ENCODE measurements at regions not wholly inside any gene's neighbourhood (a gene's known extent, or its start where the extent isn't known, plus 50 kb on each side); places are given as distances from the start of the nearest gene placed in this dataset.
A peak's percentile ranks its signal among the peaks of the same experiment; 100 is the strongest.

- WGBS (ENCODE audit: missing lambda C conversion rate), result 5% methylated on average over 3 of the region's 10 CpGs
- Histone ChIP-seq H3K4me2 (peak overlapping the region; percentile 43; the same call in 1 of the 3 replicates), H3K4me1 (no peaks in the 10 kb centered on the region), H3K9me3 (no peaks in the 10 kb centered on the region), H3K27ac (no peak overlapping the region), H3K4me3 (no peak overlapping the region)
- DNase-seq (ENCODE audit: low read depth in 1 of 2, low spot score in 1 of 2) (peak in 1 of 2 experiments; percentile 69), ATAC-seq (peak; percentile 71 to 91; a peak in 4 of 6 replicates), FAIRE-seq (no peak)
- ChIA-PET CTCF (interaction anchor here (0.8 to 3.0 kb wide), 23 partner anchors 9 to 1519 kb away, joined by 3 to 19 read pairs (median 3); no protein-coding TSS in a partner anchor), POLR2A (no interaction called here)
- TF ChIP-seq JUNB (IDR thresholded peaks at IDR 0.05) (no peak), NPAS2 (CRISPR knock-in tag; IDR thresholded peaks at IDR 0.05; ENCODE audit: borderline replicate concordance) (no peak), JUN (IDR thresholded peaks at IDR 0.05) (no peak), SMC3 (IDR thresholded peaks at IDR 0.05) (peak; percentile 49; the same call in 2 of the 3 replicates), RAD21 (conservative IDR thresholded peaks at IDR 0.05 in 1 of 2, IDR thresholded peaks at IDR 0.05 in 1 of 2) (peak; percentile 82 to 85), EHF (CRISPR knock-in tag; IDR thresholded peaks at IDR 0.05) (no peak)
- TF ChIP-seq, protein P1, sequence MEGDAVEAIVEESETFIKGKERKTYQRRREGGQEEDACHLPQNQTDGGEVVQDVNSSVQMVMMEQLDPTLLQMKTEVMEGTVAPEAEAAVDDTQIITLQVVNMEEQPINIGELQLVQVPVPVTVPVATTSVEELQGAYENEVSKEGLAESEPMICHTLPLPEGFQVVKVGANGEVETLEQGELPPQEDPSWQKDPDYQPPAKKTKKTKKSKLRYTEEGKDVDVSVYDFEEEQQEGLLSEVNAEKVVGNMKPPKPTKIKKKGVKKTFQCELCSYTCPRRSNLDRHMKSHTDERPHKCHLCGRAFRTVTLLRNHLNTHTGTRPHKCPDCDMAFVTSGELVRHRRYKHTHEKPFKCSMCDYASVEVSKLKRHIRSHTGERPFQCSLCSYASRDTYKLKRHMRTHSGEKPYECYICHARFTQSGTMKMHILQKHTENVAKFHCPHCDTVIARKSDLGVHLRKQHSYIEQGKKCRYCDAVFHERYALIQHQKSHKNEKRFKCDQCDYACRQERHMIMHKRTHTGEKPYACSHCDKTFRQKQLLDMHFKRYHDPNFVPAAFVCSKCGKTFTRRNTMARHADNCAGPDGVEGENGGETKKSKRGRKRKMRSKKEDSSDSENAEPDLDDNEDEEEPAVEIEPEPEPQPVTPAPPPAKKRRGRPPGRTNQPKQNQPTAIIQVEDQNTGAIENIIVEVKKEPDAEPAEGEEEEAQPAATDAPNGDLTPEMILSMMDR (IDR thresholded peaks at IDR 0.05), result peak; percentile 65
Measured at GRCh38 chr11:116691771-116692177, 81.0 kb downstream of the BUD13 start.

- H3K4me1 ChIP-seq, result no peaks in the 10 kb centered on the region
- TF ChIP-seq HOXA7 (CRISPR knock-in tag; IDR thresholded peaks at IDR 0.05) (no peak), NFE2L2 (conservative IDR thresholded peaks at IDR 0.05; ENCODE audit: low read length) (no peak), HOXB5 (CRISPR knock-in tag; IDR thresholded peaks at IDR 0.05) (no peak), ZFP36 (IDR thresholded peaks at IDR 0.05; ENCODE audit: borderline replicate concordance, partially characterized antibody) (no peak)
- H3K27ac ChIP-seq, result no peak overlapping the region
- FAIRE-seq (no peak), ATAC-seq (no peak), DNase-seq (ENCODE audit: low read depth in 1 of 2, low spot score in 1 of 2) (no peak)
- POLR2A ChIA-PET, result no interaction called here
- no peak overlapping the region for H3K4me2 ChIP-seq
- CTCF ChIA-PET, result interaction anchor here (1.1 to 3.0 kb wide), 9 partner anchors 10 to 474 kb away, joined by 3 to 19 read pairs (median 9); no protein-coding TSS in a partner anchor
- no peak overlapping the region for H3K4me3 ChIP-seq
- H3K9me3 ChIP-seq, result no peaks in the 10 kb centered on the region
- WGBS (ENCODE audit: missing lambda C conversion rate), result 60% methylated on average over 9 of the region's 9 CpGs
Measured at GRCh38 chr11:116690611-116691010, 82.2 kb downstream of the BUD13 start.

DNA sequence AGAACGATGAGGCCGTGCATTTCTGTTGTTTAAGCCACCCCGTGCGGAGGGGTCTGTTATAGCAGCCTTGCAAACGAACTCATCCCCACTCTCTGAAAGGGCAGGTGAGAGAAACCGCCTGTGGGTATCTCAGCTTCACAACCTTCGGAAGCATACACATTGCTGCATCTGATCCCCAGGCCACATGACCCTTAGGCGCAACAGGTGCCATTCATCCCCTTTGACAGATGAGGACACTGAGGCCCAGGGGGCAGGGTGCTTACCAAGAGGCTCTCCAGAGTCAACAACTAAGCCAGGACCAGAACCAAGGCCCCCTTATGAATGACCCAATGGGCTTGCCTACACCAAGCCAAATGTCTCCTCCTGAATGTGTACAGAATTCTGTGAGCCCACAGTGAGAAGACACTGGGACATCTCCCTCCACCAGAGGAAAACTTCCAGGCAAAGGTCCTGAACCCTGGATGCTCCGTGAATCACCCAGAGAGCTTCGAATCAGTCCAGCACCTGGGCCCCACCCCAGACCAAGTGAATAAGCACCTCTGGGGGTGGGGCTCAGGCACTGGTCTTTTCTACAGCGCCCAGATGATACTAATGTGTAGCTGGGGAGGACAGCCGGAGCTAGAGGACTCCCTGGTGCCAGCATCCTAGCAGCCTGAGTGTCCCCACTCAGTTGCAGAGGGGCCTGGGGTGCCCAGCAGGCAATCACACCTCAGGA is 83.2 kb downstream of the BUD13 start:
- FAIRE-seq (no peak), DNase-seq (ENCODE audit: low read depth in 1 of 2, low spot score in 1 of 2) (no peak), ATAC-seq (no peak)
- Histone ChIP-seq H3K27ac (no peak overlapping the region), H3K4me3 (no peak overlapping the region), H3K4me2 (no peak overlapping the region), H3K9me3 (no peaks in the 10 kb centered on the region), H3K4me1 (no peaks in the 10 kb centered on the region)
- ChIA-PET POLR2A (no interaction called here), CTCF (interaction anchor here (3.0 kb wide), 1 partner anchor 473 kb away, joined by 16 read pairs; no protein-coding TSS in a partner anchor)
- TF ChIP-seq CBX2 (IDR thresholded peaks at IDR 0.05; ENCODE audit: borderline replicate concordance, low read depth), result no peak
- TF ChIP-seq CEBPB (IDR thresholded peaks at IDR 0.05), result no peak
- WGBS (ENCODE audit: missing lambda C conversion rate), result 68% methylated on average over 11 of the region's 12 CpGs

DNA sequence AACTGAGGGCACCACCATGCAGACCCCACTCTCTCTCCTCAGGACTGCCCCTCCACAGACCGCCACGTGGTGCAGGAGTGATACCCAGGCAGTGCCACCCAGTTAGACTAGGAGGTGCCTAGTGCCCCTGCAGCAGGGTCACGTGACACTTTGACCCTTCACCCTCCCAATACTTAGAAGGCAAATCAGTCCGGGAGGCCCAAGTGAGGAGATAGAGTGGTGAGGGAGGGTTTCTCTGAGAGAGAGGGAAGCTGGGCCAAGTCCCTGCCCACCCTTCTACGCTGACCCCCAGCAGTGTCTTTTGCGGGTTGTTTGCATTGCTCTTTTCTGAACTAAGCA is 84.6 kb downstream of the BUD13 start:
- ATAC-seq, result no peak
- H3K9me3 ChIP-seq, result no peaks in the 10 kb centered on the region; the same call in 2 of the 3 replicates
- H3K27ac ChIP-seq, result no peak overlapping the region
- no peak for DNase-seq (ENCODE audit: low read depth in 1 of 2, low spot score in 1 of 2)
- no peak for FAIRE-seq
- 68% methylated on average over 6 of the region's 6 CpGs for WGBS (ENCODE audit: missing lambda C conversion rate)
- no peaks in the 10 kb centered on the region for H3K4me1 ChIP-seq
- H3K4me2 ChIP-seq, result no peak overlapping the region
- CTCF ChIA-PET, result interaction anchor here (0.8 kb wide), 1 partner anchor 42 kb away, joined by 3 read pairs; no protein-coding TSS in a partner anchor
- POLR2A ChIA-PET, result no interaction called here
- no peak overlapping the region for H3K4me3 ChIP-seq
- TF ChIP-seq CHD4 (IDR thresholded peaks at IDR 0.05; ENCODE audit: borderline replicate concordance) (no peak), EHMT2 (IDR thresholded peaks at IDR 0.05; ENCODE audit: low read depth) (no peak), RNF2 (IDR thresholded peaks at IDR 0.05; ENCODE audit: borderline replicate concordance, low read depth) (no peak), PBX3 (IDR thresholded peaks at IDR 0.05) (no peak), NPAS2 (CRISPR knock-in tag; IDR thresholded peaks at IDR 0.05; ENCODE audit: borderline replicate concordance) (no peak), MAZ (IDR thresholded peaks at IDR 0.05; ENCODE audit: borderline replicate concordance, low read depth, low read length) (no peak), FOXS1 (CRISPR knock-in tag; IDR thresholded peaks at IDR 0.05) (no peak), ESRRA (IDR thresholded peaks at IDR 0.05; ENCODE audit: borderline replicate concordance, low read length) (no peak), TFCP2L1 (CRISPR knock-in tag; IDR thresholded peaks at IDR 0.05) (no peak), ZSCAN20 (CRISPR knock-in tag; IDR thresholded peaks at IDR 0.05) (no peak), EHF (CRISPR knock-in tag; IDR thresholded peaks at IDR 0.05) (no peak), USF2 (IDR thresholded peaks at IDR 0.05) (no peak)
